GM12878 (cell line): ENCODE measurements at regions not wholly inside any gene's neighbourhood (a gene's known extent, or its start where the extent isn't known, plus 50 kb on each side); places are given as distances from the start of the nearest gene placed in this dataset.

ENCODE experiments used
- BCL3 ChIP-seq: IDR thresholded peaks from 2 replicates; pipeline ENCODE4 v1.6.1; 2011; ENCODE audit warnings: borderline replicate concordance, low read depth, mild to moderate bottlenecking, moderate library complexity, low read length; ENCODE audit not compliant: insufficient read depth, poor library complexity, severe bottlenecking
- CBFB ChIP-seq: IDR thresholded peaks from 2 replicates; pipeline ENCODE4 v1.6.1; 2016; ENCODE audit warnings: antibody characterized with exemption, low read depth
- ESRRA ChIP-seq: IDR thresholded peaks from 2 replicates; pipeline ENCODE4 v1.6.1; 2012; ENCODE audit warnings: mild to moderate bottlenecking, low read length, improper control_type of control experiment
- MAX ChIP-seq: IDR thresholded peaks from 2 replicates; pipeline ENCODE4 v1.6.1; 2012; ENCODE audit warnings: low read depth, low read length, improper control_type of control experiment
- NFYB ChIP-seq: IDR thresholded peaks from 2 replicates; pipeline ENCODE4 v1.6.1; 2011; ENCODE audit warnings: low read depth, mild to moderate bottlenecking, low read length, improper control_type of control experiment, moderate library complexity; ENCODE audit not compliant: insufficient read depth
- NRF1 ChIP-seq: conservative IDR thresholded peaks from 2 replicates; pipeline ENCODE4 v1.6.1; 2011; ENCODE audit warnings: mild to moderate bottlenecking, low read depth, low read length, improper control_type of control experiment
- RAD21 ChIP-seq: IDR thresholded peaks from 2 replicates; pipeline ENCODE4 v1.6.1; 2011; ENCODE audit warnings: mild to moderate bottlenecking, low read depth, low read length, moderate library complexity; ENCODE audit not compliant: insufficient read depth
- RAD51 ChIP-seq: fragments of 450-650 bp; IDR thresholded peaks from 2 replicates; pipeline ENCODE4 v1.6.1; 2016; ENCODE audit warnings: moderate library complexity, mild to moderate bottlenecking, inconsistent platforms
- RELB ChIP-seq: fragments of 450-650 bp; IDR thresholded peaks from 2 replicates; pipeline ENCODE4 v1.6.1; 2017; ENCODE audit warnings: low read depth, mild to moderate bottlenecking, moderate library complexity
- SMARCA5 ChIP-seq: fragments of 450-650 bp; IDR thresholded peaks from 2 replicates; pipeline ENCODE4 v1.6.1; 2017; ENCODE audit warnings: mild to moderate bottlenecking
- USF1 ChIP-seq: IDR thresholded peaks from 2 replicates; pipeline ENCODE4 v1.6.1; 2011; ENCODE audit warnings: borderline replicate concordance, low read depth, mild to moderate bottlenecking, moderate library complexity, mixed read lengths, low read length; ENCODE audit not compliant: insufficient read depth; ENCODE audit errors: extremely low read length
- ZBTB33 ChIP-seq: fragments of 450-650 bp; IDR thresholded peaks from 2 replicates; pipeline ENCODE4 v1.6.1; 2017; ENCODE audit warnings: mild to moderate bottlenecking
- ZSCAN29 ChIP-seq: fragments of 450-650 bp; IDR thresholded peaks from 2 replicates; pipeline ENCODE4 v1.6.1; 2017; ENCODE audit warnings: mild to moderate bottlenecking, moderate library complexity

GRCh38 chr6:164150232-164150631, 735.7 kb downstream of the QKI start (continued):
- no peak for TF ChIP-seq USF1
- TF ChIP-seq NRF1, result no peak
- no peak for TF ChIP-seq ZBTB33
- no peak for TF ChIP-seq BCL3
- TF ChIP-seq NFYB, result no peak
- TF ChIP-seq MAX, result no peak
- no peak for TF ChIP-seq ZSCAN29
- TF ChIP-seq RAD51, result no peak
- no peak for TF ChIP-seq CBFB
- no peak for TF ChIP-seq ESRRA
- TF ChIP-seq SMARCA5, result no peak
- TF ChIP-seq RAD21, result no peak
- no peak for TF ChIP-seq RELB
